CD14-positive monocyte (primary cell): ENCODE measurements at regions not wholly inside any gene's neighbourhood (a gene's known extent, or its start where the extent isn't known, plus 50 kb on each side); places are given as distances from the start of the nearest gene placed in this dataset.
A peak's percentile ranks its signal among the peaks of the same experiment; 100 is the strongest.

Source experiments
- DNase-seq, 3 donors: peaks; one replicate each; pipeline ENCODE4 v3.0.0-alpha.2; 2011 to 2022
- H2AFZ ChIP-seq: 2 replicates; pipeline ENCODE4 v1.6.0; 2012; ENCODE audit warnings: mild to moderate bottlenecking, low read depth, low read length, inconsistent platforms; ENCODE audit not compliant: insufficient read depth, poor library complexity, severe bottlenecking
- H3K27ac ChIP-seq, 2 donors: 1 replicate in 1 of 2; 2 replicates in 1 of 2; pipeline ENCODE4 v1.5.1; 2012 to 2013; ENCODE audit warnings: low read length in 2 of 2, control low read depth in 1 of 2, inconsistent platforms in 1 of 2, low read depth in 1 of 2, mild to moderate bottlenecking in 1 of 2
- H3K27me3 ChIP-seq, 2 donors: one replicate each; pipeline versions ENCODE4 v1.6.0 to v1.6.1; 2011 to 2013; ENCODE audit warnings: low read length in 2 of 2; ENCODE audit not compliant: control insufficient read depth in 2 of 2, insufficient read depth in 2 of 2
- H3K36me3 ChIP-seq, 2 donors: replicated peaks in 1 of 2; 1 replicate in 1 of 2; 2 replicates in 1 of 2; pipeline versions ENCODE4 v1.5.1 to v1.6.1; 2012 to 2013; ENCODE audit warnings: low read length in 2 of 2, control low read depth in 1 of 2, inconsistent platforms in 1 of 2, mild to moderate bottlenecking in 1 of 2; ENCODE audit not compliant: insufficient read depth in 2 of 2, control insufficient read depth in 1 of 2
- H3K4me1 ChIP-seq, 2 donors: 1 replicate in 1 of 2; 2 replicates in 1 of 2; pipeline versions ENCODE4 v1.5.1 to v1.6.1; 2012 to 2013; ENCODE audit warnings: low read length in 2 of 2, control low read depth in 1 of 2, inconsistent platforms in 1 of 2, mild to moderate bottlenecking in 1 of 2, moderate library complexity in 1 of 2; ENCODE audit not compliant: insufficient read depth in 2 of 2, control insufficient read depth in 1 of 2
- H3K4me2 ChIP-seq: replicated peaks from 2 replicates; pipeline ENCODE3; 2012; ENCODE audit warnings: low read length, moderate library complexity, mild to moderate bottlenecking; ENCODE audit not compliant: poor library complexity, severe bottlenecking; ENCODE audit errors: extremely low read depth
- H3K4me3 ChIP-seq, 3 experiments: fragments of 200-600 bp in 1 of 3; sonication (generic) in 1 of 3; replicated peaks in 1 of 3; 1 replicate in 2 of 3; 2 replicates in 1 of 3; pipeline ENCODE4 v1.5.1; 2011 to 2013; ENCODE audit warnings: low read length in 3 of 3, mild to moderate bottlenecking in 3 of 3, control low read depth in 2 of 3, low read depth in 2 of 3, inconsistent platforms in 1 of 3, moderate library complexity in 1 of 3
- H3K79me2 ChIP-seq: 2 replicates; pipeline ENCODE4 v1.6.0; 2012; ENCODE audit warnings: mild to moderate bottlenecking, control low read depth, inconsistent platforms, low read length, moderate library complexity; ENCODE audit not compliant: insufficient read depth
- H3K9ac ChIP-seq: 2 replicates; pipeline ENCODE4 v1.6.0; 2017; ENCODE audit warnings: low read length, mild to moderate bottlenecking; ENCODE audit not compliant: insufficient read depth, poor library complexity, severe bottlenecking
- H3K9me3 ChIP-seq, 2 donors: replicated peaks in 1 of 2; 1 replicate in 1 of 2; 2 replicates in 1 of 2; pipeline versions ENCODE4 v1.5.1 to v1.6.1; 2012 to 2013; ENCODE audit warnings: low read length in 2 of 2, control low read depth in 1 of 2; ENCODE audit not compliant: control insufficient read depth in 1 of 2, insufficient read depth in 1 of 2
- H4K20me1 ChIP-seq: 2 replicates; pipeline ENCODE4 v1.6.0; 2012; ENCODE audit warnings: mild to moderate bottlenecking, low read length, control low read depth, moderate library complexity; ENCODE audit not compliant: insufficient read depth
- H3K27ac Mint-ChIP-seq, 7 donors: one replicate each; pipeline ENCODE4 v1.8.0; 2020; ENCODE audit warnings: mild to moderate bottlenecking in 7 of 7, mixed read lengths in 7 of 7, moderate library complexity in 6 of 7, inconsistent platforms in 2 of 7
- H3K27me3 Mint-ChIP-seq, 3 donors: one replicate each; pipeline ENCODE4 v1.8.0; 2021 to 2022; ENCODE audit warnings: low read depth in 3 of 3, mild to moderate bottlenecking in 3 of 3, mixed read lengths in 3 of 3, moderate library complexity in 3 of 3, inconsistent platforms in 1 of 3
- H3K36me3 Mint-ChIP-seq, 2 donors: one replicate each; pipeline ENCODE4 v1.8.0; 2020; ENCODE audit warnings: mixed read lengths in 2 of 2, inconsistent platforms in 1 of 2, mild to moderate bottlenecking in 1 of 2
- H3K4me1 Mint-ChIP-seq: one replicate; pipeline ENCODE4 v1.8.0; 2020; ENCODE audit warnings: mild to moderate bottlenecking, mixed read lengths
- H3K4me3 Mint-ChIP-seq, 2 donors: one replicate each; pipeline ENCODE4 v1.8.0; 2020; ENCODE audit warnings: mild to moderate bottlenecking in 2 of 2, mixed read lengths in 2 of 2, moderate library complexity in 1 of 2
- H3K9me3 Mint-ChIP-seq, 7 donors: one replicate each; pipeline ENCODE4 v1.8.0; 2020 to 2022; ENCODE audit warnings: mixed read lengths in 7 of 7, mild to moderate bottlenecking in 6 of 7, moderate library complexity in 6 of 7, inconsistent platforms in 2 of 7
- WGBS: methylation state at CpG from one replicate; pipeline ENCODE4 v1.1.5; 2013; ENCODE audit warnings: missing lambda C conversion rate; ENCODE audit not compliant: insufficient coverage; 5-methylcytosine and 5-hydroxymethylcytosine counted together
- intact Hi-C, 2 donors: fragments of 100-400 bp; cut with micrococcal nuclease; formaldehyde crosslinking; loops; one replicate each; pipeline versions ENCODE4 v1.15.0 to v1.15.1; 2023
- TF ChIP-seq, protein P1 (sequence below): fragments of 200-600 bp; IDR thresholded peaks from one replicate; pipeline ENCODE4 v1.8.0; 2022; ENCODE audit warnings: antibody characterized with exemption, mild to moderate bottlenecking

DNA sequence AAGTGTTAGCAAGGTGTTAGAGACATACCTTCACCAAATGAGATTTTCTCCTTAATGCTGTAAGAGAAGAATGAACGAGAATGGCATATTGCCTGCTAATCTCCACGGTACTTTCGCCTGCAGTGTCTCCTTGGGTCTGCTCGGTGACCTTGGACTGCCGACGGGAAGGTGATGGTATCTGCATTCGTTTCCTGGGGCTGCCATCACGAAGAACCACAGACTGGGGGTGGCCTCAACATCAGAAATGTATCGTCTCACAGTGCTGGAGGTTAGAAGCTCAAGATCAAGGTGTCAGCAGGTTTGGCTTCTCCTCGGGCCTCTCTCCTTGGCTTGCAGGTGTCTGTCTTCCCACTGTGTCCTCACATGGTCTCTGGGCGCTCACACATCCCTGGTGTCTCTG lies 86.3 kb upstream of the TNRC6C start:
- H3K27ac Mint-ChIP-seq, result peak overlapping the region in 3 of 7 donors; percentile 43 to 84 (median 70)
- TF ChIP-seq, protein P1, sequence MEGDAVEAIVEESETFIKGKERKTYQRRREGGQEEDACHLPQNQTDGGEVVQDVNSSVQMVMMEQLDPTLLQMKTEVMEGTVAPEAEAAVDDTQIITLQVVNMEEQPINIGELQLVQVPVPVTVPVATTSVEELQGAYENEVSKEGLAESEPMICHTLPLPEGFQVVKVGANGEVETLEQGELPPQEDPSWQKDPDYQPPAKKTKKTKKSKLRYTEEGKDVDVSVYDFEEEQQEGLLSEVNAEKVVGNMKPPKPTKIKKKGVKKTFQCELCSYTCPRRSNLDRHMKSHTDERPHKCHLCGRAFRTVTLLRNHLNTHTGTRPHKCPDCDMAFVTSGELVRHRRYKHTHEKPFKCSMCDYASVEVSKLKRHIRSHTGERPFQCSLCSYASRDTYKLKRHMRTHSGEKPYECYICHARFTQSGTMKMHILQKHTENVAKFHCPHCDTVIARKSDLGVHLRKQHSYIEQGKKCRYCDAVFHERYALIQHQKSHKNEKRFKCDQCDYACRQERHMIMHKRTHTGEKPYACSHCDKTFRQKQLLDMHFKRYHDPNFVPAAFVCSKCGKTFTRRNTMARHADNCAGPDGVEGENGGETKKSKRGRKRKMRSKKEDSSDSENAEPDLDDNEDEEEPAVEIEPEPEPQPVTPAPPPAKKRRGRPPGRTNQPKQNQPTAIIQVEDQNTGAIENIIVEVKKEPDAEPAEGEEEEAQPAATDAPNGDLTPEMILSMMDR, result no peak
- no peak for DNase-seq
- intact Hi-C loops, result no loop called here
- H3K4me3 ChIP-seq, result no peak overlapping the region
- no peaks in the 10 kb centered on the region for H3K36me3 ChIP-seq
- no peaks in the 10 kb centered on the region for H4K20me1 ChIP-seq
- no peak overlapping the region for H3K9ac ChIP-seq
- H3K4me3 Mint-ChIP-seq, result peak overlapping the region in 1 of 2 donors; percentile 69
- peaks cover 9 to 14% (median 14%) of the 10 kb centered on the region in 3 donors for H3K27me3 Mint-ChIP-seq
- H3K36me3 Mint-ChIP-seq, result peaks cover 9 to 11% of the 10 kb centered on the region in 2 donors
- 83% methylated on average over 11 of the region's 11 CpGs for WGBS
- no peak overlapping the region for H2AFZ ChIP-seq
- peaks cover 9 to 13% of the 10 kb centered on the region in 2 donors for H3K9me3 ChIP-seq
- peak overlapping the region; percentile 6 for H3K4me2 ChIP-seq
- peaks cover 10 to 23% (median 18%) of the 10 kb centered on the region in 7 donors for H3K9me3 Mint-ChIP-seq
- peaks cover 74% of the 10 kb centered on the region for H3K4me1 Mint-ChIP-seq
- H3K27ac ChIP-seq, result no peak overlapping the region
- no peaks in the 10 kb centered on the region for H3K79me2 ChIP-seq
- peaks cover 71 to 78% of the 10 kb centered on the region in 2 donors for H3K4me1 ChIP-seq
- H3K27me3 ChIP-seq, result no peaks in the 10 kb centered on the region

DNA sequence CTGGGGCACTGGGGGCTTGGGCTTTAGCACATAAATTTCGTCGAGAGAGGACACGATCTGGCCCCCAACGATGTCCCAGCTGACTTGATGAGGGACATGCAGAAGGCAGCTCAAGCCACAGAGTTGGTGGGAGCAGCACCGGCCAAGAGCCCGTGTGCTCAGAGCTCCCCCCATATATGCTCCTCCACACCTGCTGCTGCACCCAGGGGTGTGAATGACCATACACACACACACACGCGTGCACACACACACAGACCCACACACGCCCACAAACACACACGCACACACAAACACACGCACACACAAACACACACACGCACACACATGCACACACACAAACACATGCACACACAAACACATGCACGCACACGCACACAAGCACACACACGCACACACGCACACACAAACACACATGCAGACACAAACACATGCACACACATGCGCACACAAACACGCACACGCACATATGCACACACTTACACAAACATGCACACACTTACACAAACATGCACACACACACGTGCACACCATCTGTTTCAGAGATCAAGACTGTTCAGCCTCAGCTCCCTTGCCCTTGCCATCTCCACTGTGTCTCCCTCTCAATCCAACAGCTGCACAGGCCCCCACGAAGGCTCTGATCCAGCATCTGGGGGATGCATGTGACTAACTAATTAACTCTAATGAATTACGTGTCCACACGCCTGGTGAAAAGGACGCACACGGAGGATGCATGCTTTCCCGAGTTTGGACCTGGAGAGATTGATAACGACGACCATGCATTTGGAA lies 85.6 kb upstream of the TNRC6C start:
- H3K27ac Mint-ChIP-seq, result peak overlapping the region in 1 of 7 donors; percentile 25
- peaks cover 6 to 14% (median 14%) of the 10 kb centered on the region in 3 donors for H3K27me3 Mint-ChIP-seq
- Histone ChIP-seq H3K9me3 (peaks cover 9 to 13% of the 10 kb centered on the region in 2 donors), H3K9ac (no peak overlapping the region), H3K4me3 (no peak overlapping the region), H3K27ac (no peak overlapping the region), H4K20me1 (no peaks in the 10 kb centered on the region), H3K4me2 (no peak overlapping the region), H3K4me1 (peaks cover 71 to 78% of the 10 kb centered on the region in 2 donors), H2AFZ (no peak overlapping the region), H3K79me2 (no peaks in the 10 kb centered on the region), H3K36me3 (no peaks in the 10 kb centered on the region), H3K27me3 (no peaks in the 10 kb centered on the region)
- H3K36me3 Mint-ChIP-seq, result peaks cover 9 to 11% of the 10 kb centered on the region in 2 donors
- TF ChIP-seq, protein P1, result no peak
- intact Hi-C loops, result no loop called here
- H3K4me3 Mint-ChIP-seq, result peak overlapping the region in 1 of 2 donors; percentile 69
- peaks cover 10 to 23% (median 18%) of the 10 kb centered on the region in 7 donors for H3K9me3 Mint-ChIP-seq
- no peak for DNase-seq
- WGBS, result 94% methylated on average over 28 of the region's 28 CpGs
- H3K4me1 Mint-ChIP-seq, result peaks cover 73% of the 10 kb centered on the region
